DOHH2 (cell line): ENCODE measurements at regions not wholly inside any gene's neighbourhood (a gene's known extent, or its start where the extent isn't known, plus 50 kb on each side); places are given as distances from the start of the nearest gene placed in this dataset.

Experiments used
- H3F3A ChIP-seq: fragments of 200-600 bp; sonication (generic), shearing (Covaris generic); 2 replicates; pipeline ENCODE4 v1.6.0; 2016; ENCODE audit warnings: antibody characterized with exemption, mild to moderate bottlenecking; ENCODE audit not compliant: control insufficient read depth, insufficient read depth
- H3K27ac ChIP-seq: fragments of 200-600 bp; sonication (generic); 2 replicates; pipeline ENCODE4 v1.5.1; 2014; ENCODE audit warnings: low read depth, mild to moderate bottlenecking, low read length, moderate library complexity
- H3K27me3 ChIP-seq: fragments of 200-600 bp; sonication (generic); 2 replicates; pipeline ENCODE4 v1.6.1; 2014; ENCODE audit warnings: mild to moderate bottlenecking, low read length, mixed read lengths; ENCODE audit not compliant: control insufficient read depth
- H3K36me3 ChIP-seq: fragments of 200-600 bp; sonication (generic); 2 replicates; pipeline ENCODE4 v1.6.1; 2014; ENCODE audit warnings: mild to moderate bottlenecking, low read length, moderate library complexity, mixed read lengths; ENCODE audit not compliant: control insufficient read depth
- H3K4me1 ChIP-seq: fragments of 200-600 bp; sonication (generic); 2 replicates; pipeline ENCODE4 v1.6.1; 2014; ENCODE audit warnings: mild to moderate bottlenecking, low read length, mixed read lengths; ENCODE audit not compliant: control insufficient read depth
- H3K4me2 ChIP-seq: fragments of 200-600 bp; sonication (generic); 2 replicates; pipeline ENCODE4 v1.6.0; 2014; ENCODE audit warnings: mild to moderate bottlenecking, low read length, moderate library complexity
- H3K4me3 ChIP-seq: fragments of 200-600 bp; sonication (generic); 2 replicates; pipeline ENCODE4 v1.5.1; 2014; ENCODE audit warnings: mild to moderate bottlenecking, low read length, mixed read lengths
- H3K79me2 ChIP-seq: fragments of 200-600 bp; sonication (generic); 2 replicates; pipeline ENCODE4 v1.6.1; 2014; ENCODE audit warnings: mild to moderate bottlenecking, low read length, mixed read lengths; ENCODE audit not compliant: control insufficient read depth
- H3K9me2 ChIP-seq: fragments of 200-600 bp; sonication (generic); replicated peaks from 2 replicates; pipeline ENCODE4 v1.6.1; 2014; ENCODE audit warnings: mild to moderate bottlenecking, low read length, mixed read lengths; ENCODE audit not compliant: control insufficient read depth
- H3K9me3 ChIP-seq: fragments of 200-600 bp; sonication (generic); 2 replicates; pipeline ENCODE4 v1.6.1; 2014; ENCODE audit warnings: antibody characterized with exemption, low read length, mixed read lengths; ENCODE audit not compliant: control insufficient read depth, insufficient read depth
- H4K20me1 ChIP-seq: fragments of 200-600 bp; sonication (generic); 2 replicates; pipeline ENCODE4 v1.6.0; 2014; ENCODE audit warnings: low read depth, mild to moderate bottlenecking, antibody characterized with exemption, low read length, moderate library complexity; ENCODE audit not compliant: control insufficient read depth, insufficient read depth
- EZH2phosphoT487 ChIP-seq: fragments of 200-600 bp; sonication (generic); IDR thresholded peaks from 2 replicates; pipeline ENCODE4 v1.6.1; 2017; ENCODE audit warnings: borderline replicate concordance, mild to moderate bottlenecking, antibody characterized with exemption, low read length, moderate library complexity, mixed read lengths
- TF ChIP-seq, protein P1 (sequence below): fragments of 200-600 bp; sonication (generic); IDR thresholded peaks from one replicate; pipeline ENCODE4 v1.5.1; 2014; ENCODE audit warnings: antibody characterized with exemption, mild to moderate bottlenecking, low read depth, low read length; ENCODE audit not compliant: poor library complexity, severe bottlenecking

DNA sequence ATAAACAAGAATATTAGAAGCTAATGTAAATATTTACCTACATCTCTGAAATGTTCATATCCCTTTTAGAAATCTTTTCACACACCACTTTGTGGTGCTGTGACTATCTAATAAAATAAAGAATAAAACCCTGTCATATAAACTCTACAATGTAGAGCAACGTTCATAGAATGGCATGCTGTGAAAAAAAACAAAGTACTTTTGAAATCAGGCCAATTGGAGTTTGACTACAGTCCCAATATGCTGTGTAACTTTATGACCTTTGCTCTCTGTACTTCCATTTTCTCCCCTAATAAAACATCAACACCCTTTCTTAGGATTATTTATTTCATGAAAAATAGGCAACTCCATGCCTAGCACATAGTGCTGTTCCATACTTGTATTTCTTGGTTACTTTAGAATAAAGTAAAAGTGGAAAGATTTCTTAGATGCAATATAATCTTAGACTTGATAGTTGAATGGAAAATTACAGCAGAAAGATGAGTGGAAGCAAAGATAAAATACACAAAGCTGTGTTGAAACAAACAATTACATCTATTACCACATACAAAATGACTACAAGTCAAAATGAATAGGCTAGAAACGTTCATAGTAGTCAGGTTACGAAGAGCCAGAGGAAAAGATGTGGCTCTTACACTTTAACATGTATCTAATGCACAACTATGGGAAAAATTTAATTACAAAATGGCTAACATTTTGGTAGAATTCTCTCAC is 613.2 kb upstream of the SLITRK5 start:
- Histone ChIP-seq H4K20me1 (no peaks in the 10 kb centered on the region), H3K4me2 (no peak overlapping the region), H3K27me3 (no peaks in the 10 kb centered on the region), H3K9me3 (no peaks in the 10 kb centered on the region), H3K9me2 (no peaks in the 10 kb centered on the region), H3K36me3 (no peaks in the 10 kb centered on the region), H3K4me3 (no peak overlapping the region), H3K27ac (no peak overlapping the region), H3K4me1 (no peaks in the 10 kb centered on the region), H3F3A (no peaks in the 10 kb centered on the region), H3K79me2 (no peaks in the 10 kb centered on the region)
- TF ChIP-seq, protein P1, sequence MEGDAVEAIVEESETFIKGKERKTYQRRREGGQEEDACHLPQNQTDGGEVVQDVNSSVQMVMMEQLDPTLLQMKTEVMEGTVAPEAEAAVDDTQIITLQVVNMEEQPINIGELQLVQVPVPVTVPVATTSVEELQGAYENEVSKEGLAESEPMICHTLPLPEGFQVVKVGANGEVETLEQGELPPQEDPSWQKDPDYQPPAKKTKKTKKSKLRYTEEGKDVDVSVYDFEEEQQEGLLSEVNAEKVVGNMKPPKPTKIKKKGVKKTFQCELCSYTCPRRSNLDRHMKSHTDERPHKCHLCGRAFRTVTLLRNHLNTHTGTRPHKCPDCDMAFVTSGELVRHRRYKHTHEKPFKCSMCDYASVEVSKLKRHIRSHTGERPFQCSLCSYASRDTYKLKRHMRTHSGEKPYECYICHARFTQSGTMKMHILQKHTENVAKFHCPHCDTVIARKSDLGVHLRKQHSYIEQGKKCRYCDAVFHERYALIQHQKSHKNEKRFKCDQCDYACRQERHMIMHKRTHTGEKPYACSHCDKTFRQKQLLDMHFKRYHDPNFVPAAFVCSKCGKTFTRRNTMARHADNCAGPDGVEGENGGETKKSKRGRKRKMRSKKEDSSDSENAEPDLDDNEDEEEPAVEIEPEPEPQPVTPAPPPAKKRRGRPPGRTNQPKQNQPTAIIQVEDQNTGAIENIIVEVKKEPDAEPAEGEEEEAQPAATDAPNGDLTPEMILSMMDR, result no peak
- no peak for TF ChIP-seq EZH2phosphoT487

DNA sequence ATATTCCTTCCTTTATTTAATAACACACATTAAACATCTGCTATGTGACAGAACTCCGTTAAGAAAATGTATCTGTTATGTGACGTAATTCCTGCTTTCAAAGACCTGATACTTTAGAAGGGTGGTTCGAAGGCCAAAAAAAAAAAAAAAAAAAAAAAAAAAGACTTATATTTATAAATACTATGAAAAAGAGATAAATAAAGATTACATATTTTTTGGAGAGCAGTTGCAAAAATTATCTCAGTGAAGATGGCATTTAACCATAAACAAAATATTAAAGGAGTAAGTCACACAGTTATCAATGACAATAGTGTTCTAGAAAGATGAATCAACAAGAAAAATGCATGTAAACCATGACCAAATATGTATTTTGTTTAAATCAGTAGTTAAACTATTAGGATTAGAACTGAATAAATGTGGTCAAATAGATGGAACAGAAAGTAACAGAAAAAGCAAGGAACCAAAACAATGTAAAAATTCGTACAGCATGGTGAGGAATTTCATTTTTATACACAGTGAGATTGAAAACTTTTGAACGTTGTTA is 612.3 kb upstream of the SLITRK5 start:
- no peaks in the 10 kb centered on the region for H3K9me2 ChIP-seq
- H3K36me3 ChIP-seq, result no peaks in the 10 kb centered on the region
- H4K20me1 ChIP-seq, result no peaks in the 10 kb centered on the region
- H3K4me3 ChIP-seq, result no peak overlapping the region
- H3K4me1 ChIP-seq, result no peaks in the 10 kb centered on the region
- H3K9me3 ChIP-seq, result no peaks in the 10 kb centered on the region
- no peak overlapping the region for H3K4me2 ChIP-seq
- H3K27me3 ChIP-seq, result no peaks in the 10 kb centered on the region
- H3K27ac ChIP-seq, result no peak overlapping the region
- no peaks in the 10 kb centered on the region for H3F3A ChIP-seq
- no peaks in the 10 kb centered on the region for H3K79me2 ChIP-seq
- TF ChIP-seq EZH2phosphoT487, result no peak
- TF ChIP-seq, protein P1, result no peak

GRCh38 chr13:87078947-87079795 is 592.0 kb upstream of the SLITRK5 start:
- no peak overlapping the region for H3K27ac ChIP-seq
- H4K20me1 ChIP-seq, result no peaks in the 10 kb centered on the region
- TF ChIP-seq EZH2phosphoT487, result no peak
- TF ChIP-seq, protein P1, result no peak

More at GRCh38 chr13:87078947-87079795, 592.0 kb upstream of the SLITRK5 start:
- H3K27me3 ChIP-seq, result no peaks in the 10 kb centered on the region
- no peaks in the 10 kb centered on the region for H3F3A ChIP-seq
- no peaks in the 10 kb centered on the region for H3K4me1 ChIP-seq
- H3K4me2 ChIP-seq, result no peak overlapping the region
- H3K79me2 ChIP-seq, result no peaks in the 10 kb centered on the region
- no peaks in the 10 kb centered on the region for H3K9me2 ChIP-seq
- H3K4me3 ChIP-seq, result no peak overlapping the region
- H3K36me3 ChIP-seq, result no peaks in the 10 kb centered on the region
- peaks cover 10% of the 10 kb centered on the region for H3K9me3 ChIP-seq
